ENCODE measurements at regions not wholly inside any gene's neighbourhood (a gene's known extent, or its start where the extent isn't known, plus 50 kb on each side); places are given as distances from the start of the nearest gene placed in this dataset.

DNA sequence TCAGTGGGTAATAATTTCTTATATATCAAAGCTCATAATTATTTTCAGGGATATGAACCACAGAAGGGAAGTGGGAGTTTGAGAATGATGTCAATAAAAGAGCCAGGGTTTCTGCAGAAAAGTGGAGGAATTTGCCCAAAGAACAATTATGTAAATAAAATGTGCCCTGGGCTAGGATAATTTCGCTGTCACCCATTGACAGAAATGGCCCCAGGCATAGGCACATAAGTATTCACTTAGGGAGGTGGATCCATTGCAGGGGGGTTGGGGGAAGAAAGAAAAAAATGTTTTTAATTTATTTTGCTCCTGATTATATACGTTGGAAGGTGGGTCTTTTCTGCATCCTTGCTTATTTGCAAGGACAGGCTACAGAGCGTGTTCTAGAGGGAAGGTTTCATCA lies 135.1 kb upstream of the IRX2 start:
- Histone ChIP-seq H3K4me1 (ENCODE audit: control insufficient read depth in 2 of 3, insufficient read depth in 2 of 3, low read depth in 1 of 3, low read length in 3 of 3) (no peaks in the 10 kb centered on the region), H3K9ac (ENCODE audit: low read length in 3 of 3) (no peak overlapping the region), H3K27me3 (ENCODE audit: control insufficient read depth, insufficient read depth, low read length) (no peaks in the 10 kb centered on the region), H3K9me3 (ENCODE audit: control insufficient read depth in 2 of 3, insufficient read depth in 1 of 3, low read length in 3 of 3) (peaks cover 0 to 1% (median 0%) of the 10 kb centered on the region in 3 donors), H3K36me3 (ENCODE audit: control insufficient read depth in 2 of 3, insufficient read depth in 3 of 3, low read length in 3 of 3) (no peaks in the 10 kb centered on the region), H3K27ac (ENCODE audit: low read depth in 2 of 2, low read length in 2 of 2) (no peak overlapping the region), H3K4me3 (ENCODE audit: low read length in 3 of 3) (no peak overlapping the region)
- FAIRE-seq (no peak), DNase-seq (no peak)
- TF ChIP-seq, protein P1, sequence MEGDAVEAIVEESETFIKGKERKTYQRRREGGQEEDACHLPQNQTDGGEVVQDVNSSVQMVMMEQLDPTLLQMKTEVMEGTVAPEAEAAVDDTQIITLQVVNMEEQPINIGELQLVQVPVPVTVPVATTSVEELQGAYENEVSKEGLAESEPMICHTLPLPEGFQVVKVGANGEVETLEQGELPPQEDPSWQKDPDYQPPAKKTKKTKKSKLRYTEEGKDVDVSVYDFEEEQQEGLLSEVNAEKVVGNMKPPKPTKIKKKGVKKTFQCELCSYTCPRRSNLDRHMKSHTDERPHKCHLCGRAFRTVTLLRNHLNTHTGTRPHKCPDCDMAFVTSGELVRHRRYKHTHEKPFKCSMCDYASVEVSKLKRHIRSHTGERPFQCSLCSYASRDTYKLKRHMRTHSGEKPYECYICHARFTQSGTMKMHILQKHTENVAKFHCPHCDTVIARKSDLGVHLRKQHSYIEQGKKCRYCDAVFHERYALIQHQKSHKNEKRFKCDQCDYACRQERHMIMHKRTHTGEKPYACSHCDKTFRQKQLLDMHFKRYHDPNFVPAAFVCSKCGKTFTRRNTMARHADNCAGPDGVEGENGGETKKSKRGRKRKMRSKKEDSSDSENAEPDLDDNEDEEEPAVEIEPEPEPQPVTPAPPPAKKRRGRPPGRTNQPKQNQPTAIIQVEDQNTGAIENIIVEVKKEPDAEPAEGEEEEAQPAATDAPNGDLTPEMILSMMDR (IDR thresholded peaks at IDR 0.05; ENCODE audit: borderline replicate concordance, extremely low read depth, insufficient read depth) = no peak
- intact Hi-C loops (cut with DNase I) = no loop called here

GRCh38 chr5:2883771-2884170 lies 132.3 kb upstream of the IRX2 start:
- peak in 1 of 5 donors; percentile 1 for DNase-seq
- intact Hi-C loops (cut with DNase I) = no loop called here
- Histone ChIP-seq H3K27me3 (ENCODE audit: control insufficient read depth, insufficient read depth, low read length) (no peaks in the 10 kb centered on the region), H3K27ac (ENCODE audit: low read depth in 2 of 2, low read length in 2 of 2) (no peak overlapping the region), H3K36me3 (ENCODE audit: control insufficient read depth in 2 of 3, insufficient read depth in 3 of 3, low read length in 3 of 3) (no peaks in the 10 kb centered on the region), H3K4me1 (ENCODE audit: control insufficient read depth in 2 of 3, insufficient read depth in 2 of 3, low read depth in 1 of 3, low read length in 3 of 3) (no peaks in the 10 kb centered on the region), H3K4me3 (ENCODE audit: low read length in 3 of 3) (no peak overlapping the region), H3K9ac (ENCODE audit: low read length in 3 of 3) (no peak overlapping the region), H3K9me3 (ENCODE audit: control insufficient read depth in 2 of 3, insufficient read depth in 1 of 3, low read length in 3 of 3) (peaks cover 0 to 9% (median 1%) of the 10 kb centered on the region in 3 donors)
- TF ChIP-seq, protein P1 (IDR thresholded peaks at IDR 0.05; ENCODE audit: borderline replicate concordance, extremely low read depth, insufficient read depth) = no peak
- FAIRE-seq = no peak

DNA sequence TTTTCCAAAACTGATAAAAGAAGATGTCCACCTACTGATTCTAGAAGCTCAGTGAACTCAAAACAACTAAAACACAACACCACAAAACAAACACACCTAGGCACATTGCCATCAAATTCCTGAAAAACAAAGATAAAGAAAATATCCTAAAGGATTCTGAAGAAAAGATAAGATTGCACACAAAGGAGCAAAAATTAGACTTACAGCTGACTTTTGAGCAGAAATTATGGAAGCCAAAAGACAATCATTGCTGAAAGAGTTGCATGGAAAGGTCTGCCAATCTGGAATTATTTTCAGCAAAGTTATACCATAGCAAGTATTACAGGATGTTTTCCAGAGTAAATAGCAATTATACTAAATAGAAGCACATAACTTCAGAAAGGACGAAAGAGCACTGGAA lies 128.2 kb upstream of the IRX2 start:
- no peak for DNase-seq
- Histone ChIP-seq H3K27ac (ENCODE audit: low read depth in 2 of 2, low read length in 2 of 2) (no peak overlapping the region), H3K9me3 (ENCODE audit: control insufficient read depth in 2 of 3, insufficient read depth in 1 of 3, low read length in 3 of 3) (peaks cover 0 to 9% (median 3%) of the 10 kb centered on the region in 3 donors), H3K27me3 (ENCODE audit: control insufficient read depth, insufficient read depth, low read length) (no peaks in the 10 kb centered on the region), H3K36me3 (ENCODE audit: control insufficient read depth in 2 of 3, insufficient read depth in 3 of 3, low read length in 3 of 3) (no peaks in the 10 kb centered on the region), H3K4me3 (ENCODE audit: low read length in 3 of 3) (no peak overlapping the region), H3K9ac (ENCODE audit: low read length in 3 of 3) (no peak overlapping the region), H3K4me1 (ENCODE audit: control insufficient read depth in 2 of 3, insufficient read depth in 2 of 3, low read depth in 1 of 3, low read length in 3 of 3) (no peaks in the 10 kb centered on the region)
- TF ChIP-seq, protein P1 (IDR thresholded peaks at IDR 0.05; ENCODE audit: borderline replicate concordance, extremely low read depth, insufficient read depth) = no peak
- intact Hi-C loops (cut with DNase I) = no loop called here
- no peak for FAIRE-seq

GRCh38 chr5:2877522-2877921 lies 126.0 kb upstream of the IRX2 start:
- DNase-seq (no peak), FAIRE-seq (no peak)
- Histone ChIP-seq H3K27me3 (ENCODE audit: control insufficient read depth, insufficient read depth, low read length) (no peaks in the 10 kb centered on the region), H3K27ac (ENCODE audit: low read depth in 2 of 2, low read length in 2 of 2) (no peak overlapping the region), H3K9me3 (ENCODE audit: control insufficient read depth in 2 of 3, insufficient read depth in 1 of 3, low read length in 3 of 3) (peaks cover 0 to 9% (median 3%) of the 10 kb centered on the region in 3 donors), H3K4me3 (ENCODE audit: low read length in 3 of 3) (no peak overlapping the region), H3K4me1 (ENCODE audit: control insufficient read depth in 2 of 3, insufficient read depth in 2 of 3, low read depth in 1 of 3, low read length in 3 of 3) (no peaks in the 10 kb centered on the region), H3K9ac (ENCODE audit: low read length in 3 of 3) (no peak overlapping the region), H3K36me3 (ENCODE audit: control insufficient read depth in 2 of 3, insufficient read depth in 3 of 3, low read length in 3 of 3) (no peaks in the 10 kb centered on the region)
- intact Hi-C loops (cut with DNase I) = no loop called here
- TF ChIP-seq, protein P1 (IDR thresholded peaks at IDR 0.05; ENCODE audit: borderline replicate concordance, extremely low read depth, insufficient read depth) = no peak
